BLaER1 treated with 17β-estradiol and CSF1 and Interleukin-3, amounts not matched to agents 10 nM and 100 nM (cell line): ENCODE measurements at regions not wholly inside any gene's neighbourhood (a gene's known extent, or its start where the extent isn't known, plus 50 kb on each side); places are given as distances from the start of the nearest gene placed in this dataset.

Experiments
- H3K27ac ChIP-seq, 11 experiments: shearing (Covaris generic); formaldehyde crosslinking; 2 replicates each; pipeline ENCODE4 v1.8.1; 2022
- H3K27me3 ChIP-seq, 11 experiments: shearing (Covaris generic); formaldehyde crosslinking; 2 replicates each; pipeline ENCODE4 v1.8.1; 2022
- H3K36me3 ChIP-seq, 11 experiments: shearing (Covaris generic); formaldehyde crosslinking; 2 replicates each; pipeline ENCODE4 v1.8.1; 2022
- H3K4me1 ChIP-seq, 10 experiments: shearing (Covaris generic); formaldehyde crosslinking; 2 replicates each; pipeline ENCODE4 v1.8.1; 2022
- H3K4me2 ChIP-seq, 11 experiments: shearing (Covaris generic); formaldehyde crosslinking; 2 replicates each; pipeline ENCODE4 v1.8.1; 2022
- H3K4me3 ChIP-seq, 10 experiments: shearing (Covaris generic); formaldehyde crosslinking; 2 replicates each; pipeline ENCODE4 v1.8.1; 2022
- H3K9ac ChIP-seq, 11 experiments: shearing (Covaris generic); formaldehyde crosslinking; 2 replicates each; pipeline ENCODE4 v1.8.1; 2022
- H3K9me3 ChIP-seq, 11 experiments: shearing (Covaris generic); formaldehyde crosslinking; replicated peaks in 1 of 11; 2 replicates each; pipeline ENCODE4 v1.8.1; 2022
- H4K20me1 ChIP-seq, 11 experiments: shearing (Covaris generic); formaldehyde crosslinking; 2 replicates each; pipeline ENCODE4 v1.8.1; 2022
- Cebpa-rat ChIP-seq, 11 experiments: shearing (Covaris generic); IDR thresholded peaks; 2 replicates each; pipeline ENCODE4 v1.8.1; 2022

DNA sequence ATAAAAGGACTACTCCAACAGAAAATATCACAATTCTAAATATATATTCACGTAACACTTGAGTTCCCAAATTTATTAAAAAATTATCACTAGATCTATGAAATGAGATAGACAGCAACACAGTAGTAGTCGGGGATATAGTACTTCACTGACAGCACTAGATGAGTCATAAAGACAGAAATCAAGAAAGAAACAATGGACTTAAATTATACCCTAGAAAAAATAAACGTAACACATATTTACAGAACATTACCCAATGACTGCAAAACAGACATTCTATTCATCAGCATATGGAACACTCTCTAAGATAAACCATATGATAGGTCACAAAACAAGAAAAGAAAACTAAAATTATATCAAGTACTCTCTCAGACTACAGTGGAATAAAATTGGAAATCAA is 429.4 kb downstream of the MBD2 start:
- Histone ChIP-seq H3K9me3 (no peaks in the 10 kb centered on the region), H3K4me3 (no peak overlapping the region), H3K36me3 (no peaks in the 10 kb centered on the region), H3K4me2 (no peak overlapping the region), H3K27me3 (no peaks in the 10 kb centered on the region), H3K27ac (no peak overlapping the region), H3K9ac (no peak overlapping the region), H3K4me1 (peaks cover 0 to 10% (median 0%) of the 10 kb centered on the region in 10 experiments; a peak in 5 of 20 replicates), H4K20me1 (no peaks in the 10 kb centered on the region)
- no peak for TF ChIP-seq Cebpa-rat (IDR thresholded peaks at IDR 0.05)

DNA sequence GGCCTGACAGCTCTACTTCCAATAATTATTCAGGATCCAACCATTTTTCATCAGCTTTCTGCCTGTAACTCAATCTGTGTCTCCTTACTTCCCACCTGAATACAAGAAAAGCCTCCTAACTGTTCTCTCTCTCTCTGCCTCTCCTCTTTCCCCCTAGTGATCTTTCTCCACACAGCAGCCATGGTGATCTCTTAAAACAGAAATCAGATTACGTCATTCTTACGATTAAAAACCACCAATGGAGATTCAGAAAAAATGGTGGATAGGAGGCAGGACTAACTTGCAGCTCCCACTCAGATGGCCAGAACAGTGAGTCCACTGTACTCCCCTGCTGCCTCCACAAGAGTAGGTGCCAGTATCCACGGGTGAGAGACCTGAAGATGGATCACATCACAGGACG is 431.7 kb downstream of the MBD2 start:
- no peaks in the 10 kb centered on the region for H3K27me3 ChIP-seq

DNA sequence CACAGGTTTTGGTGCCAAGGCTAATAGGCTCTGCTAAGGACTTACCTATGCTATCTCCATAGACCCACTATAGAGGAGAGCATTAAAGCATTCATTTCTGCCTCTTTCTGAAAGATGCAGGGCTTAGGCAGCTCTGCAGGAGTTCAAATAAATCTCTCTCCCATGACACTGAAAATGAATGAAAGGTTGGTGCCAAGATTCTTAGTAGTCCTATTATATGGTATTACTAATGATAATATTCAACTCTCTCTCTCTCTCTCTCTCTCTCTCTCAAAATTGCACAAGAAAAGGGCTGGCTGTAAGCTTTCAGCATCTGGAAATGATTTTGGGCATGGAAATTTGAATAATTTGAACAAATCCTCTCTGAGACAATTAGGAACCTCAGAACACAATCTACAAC is 433.7 kb downstream of the MBD2 start:
- no peaks in the 10 kb centered on the region for H4K20me1 ChIP-seq
- H3K4me1 ChIP-seq = peaks cover 0 to 1% (median 0%) of the 10 kb centered on the region in 10 experiments; a peak in 3 of 20 replicates
- no peaks in the 10 kb centered on the region for H3K27me3 ChIP-seq
- no peaks in the 10 kb centered on the region for H3K9me3 ChIP-seq
- no peak overlapping the region for H3K4me3 ChIP-seq
- H3K27ac ChIP-seq = no peak overlapping the region
- H3K9ac ChIP-seq = no peak overlapping the region
- TF ChIP-seq Cebpa-rat (IDR thresholded peaks at IDR 0.05) = no peak
- no peak overlapping the region for H3K4me2 ChIP-seq
- H3K36me3 ChIP-seq = no peaks in the 10 kb centered on the region

More for the DNA sequence above, 431.7 kb downstream of the MBD2 start:
- Histone ChIP-seq H3K9me3 (no peaks in the 10 kb centered on the region), H4K20me1 (no peaks in the 10 kb centered on the region), H3K4me1 (peaks cover 0 to 10% (median 0%) of the 10 kb centered on the region in 10 experiments; a peak in 5 of 20 replicates), H3K27ac (no peak overlapping the region), H3K4me3 (no peak overlapping the region), H3K36me3 (no peaks in the 10 kb centered on the region), H3K9ac (no peak overlapping the region), H3K4me2 (no peak overlapping the region)
- TF ChIP-seq Cebpa-rat (IDR thresholded peaks at IDR 0.05) = no peak

GRCh38 chr18:53789376-53790247 is 434.9 kb downstream of the MBD2 start:
- Histone ChIP-seq H3K9ac (no peak overlapping the region), H3K4me1 (no peaks in the 10 kb centered on the region), H3K36me3 (no peaks in the 10 kb centered on the region), H3K4me2 (no peak overlapping the region), H4K20me1 (no peaks in the 10 kb centered on the region), H3K27me3 (no peaks in the 10 kb centered on the region), H3K4me3 (no peak overlapping the region), H3K27ac (no peak overlapping the region), H3K9me3 (no peaks in the 10 kb centered on the region)
- TF ChIP-seq Cebpa-rat (IDR thresholded peaks at IDR 0.05) = no peak

- no peaks in the 10 kb centered on the region for H3K27me3 ChIP-seq
- H3K9ac ChIP-seq = no peak overlapping the region
- no peaks in the 10 kb centered on the region for H4K20me1 ChIP-seq
- no peak for TF ChIP-seq Cebpa-rat (IDR thresholded peaks at IDR 0.05)
- H3K4me1 ChIP-seq = no peaks in the 10 kb centered on the region
- H3K36me3 ChIP-seq = no peaks in the 10 kb centered on the region
- H3K4me3 ChIP-seq = no peak overlapping the region
- no peak overlapping the region for H3K27ac ChIP-seq
- no peaks in the 10 kb centered on the region for H3K9me3 ChIP-seq
- H3K4me2 ChIP-seq = no peak overlapping the region
These were observed 438.7 kb downstream of the MBD2 start for GRCh38 chr18:53785811-53786210.

GRCh38 chr18:53784253-53784652 is 440.2 kb downstream of the MBD2 start:
- H3K27ac ChIP-seq = no peak overlapping the region
- no peaks in the 10 kb centered on the region for H3K9me3 ChIP-seq
- TF ChIP-seq Cebpa-rat (IDR thresholded peaks at IDR 0.05) = no peak
- H3K27me3 ChIP-seq = no peaks in the 10 kb centered on the region
- no peaks in the 10 kb centered on the region for H3K36me3 ChIP-seq
- no peak overlapping the region for H3K9ac ChIP-seq
- no peak overlapping the region for H3K4me2 ChIP-seq
- no peak overlapping the region for H3K4me3 ChIP-seq
- H4K20me1 ChIP-seq = no peaks in the 10 kb centered on the region
- no peaks in the 10 kb centered on the region for H3K4me1 ChIP-seq

DNA sequence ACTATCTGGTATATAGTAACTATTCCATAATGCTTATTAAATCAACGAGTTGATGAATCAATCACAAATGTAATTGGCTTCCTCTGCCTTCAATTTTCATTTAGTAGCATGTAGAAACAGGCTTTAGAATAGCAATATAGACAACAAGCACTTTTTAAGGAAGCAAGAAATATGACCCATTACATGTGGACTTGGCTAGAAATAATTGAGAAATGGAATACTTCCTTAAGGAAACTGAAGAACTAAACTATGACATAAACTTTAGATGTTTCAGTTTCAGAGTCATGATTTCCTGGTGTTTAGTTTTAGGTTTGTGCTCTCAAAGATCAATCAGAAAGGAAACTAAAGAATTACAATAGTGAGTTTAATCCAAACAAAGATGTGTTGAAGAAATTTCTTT is 443.8 kb downstream of the MBD2 start:
- Histone ChIP-seq H3K4me3 (no peak overlapping the region), H3K27me3 (no peaks in the 10 kb centered on the region), H3K4me1 (no peaks in the 10 kb centered on the region), H3K4me2 (no peak overlapping the region), H3K27ac (no peak overlapping the region), H4K20me1 (no peaks in the 10 kb centered on the region), H3K36me3 (no peaks in the 10 kb centered on the region), H3K9ac (no peak overlapping the region), H3K9me3 (no peaks in the 10 kb centered on the region)
- no peak for TF ChIP-seq Cebpa-rat (IDR thresholded peaks at IDR 0.05)

- no peak overlapping the region for H3K9ac ChIP-seq
- no peak overlapping the region for H3K27ac ChIP-seq
- no peak overlapping the region for H3K4me3 ChIP-seq
- TF ChIP-seq Cebpa-rat (IDR thresholded peaks at IDR 0.05) = no peak
- H3K4me2 ChIP-seq = no peak overlapping the region
- H3K36me3 ChIP-seq = no peaks in the 10 kb centered on the region
- H3K27me3 ChIP-seq = no peaks in the 10 kb centered on the region
- H4K20me1 ChIP-seq = no peaks in the 10 kb centered on the region
- no peaks in the 10 kb centered on the region for H3K4me1 ChIP-seq
- H3K9me3 ChIP-seq = peaks cover 0 to 7% (median 0%) of the 10 kb centered on the region in 11 experiments; a peak in 2 of 22 replicates
These were observed 452.2 kb downstream of the MBD2 start for GRCh38 chr18:53772293-53772692.

GRCh38 chr18:53771664-53772063 is 452.8 kb downstream of the MBD2 start:
- Histone ChIP-seq H3K27ac (no peak overlapping the region), H3K27me3 (no peaks in the 10 kb centered on the region), H3K9me3 (peaks cover 0 to 8% (median 0%) of the 10 kb centered on the region in 11 experiments; a peak in 3 of 22 replicates), H3K9ac (no peak overlapping the region), H4K20me1 (no peaks in the 10 kb centered on the region), H3K4me1 (no peaks in the 10 kb centered on the region), H3K4me2 (no peak overlapping the region), H3K36me3 (no peaks in the 10 kb centered on the region), H3K4me3 (no peak overlapping the region)
- no peak for TF ChIP-seq Cebpa-rat (IDR thresholded peaks at IDR 0.05)

DNA sequence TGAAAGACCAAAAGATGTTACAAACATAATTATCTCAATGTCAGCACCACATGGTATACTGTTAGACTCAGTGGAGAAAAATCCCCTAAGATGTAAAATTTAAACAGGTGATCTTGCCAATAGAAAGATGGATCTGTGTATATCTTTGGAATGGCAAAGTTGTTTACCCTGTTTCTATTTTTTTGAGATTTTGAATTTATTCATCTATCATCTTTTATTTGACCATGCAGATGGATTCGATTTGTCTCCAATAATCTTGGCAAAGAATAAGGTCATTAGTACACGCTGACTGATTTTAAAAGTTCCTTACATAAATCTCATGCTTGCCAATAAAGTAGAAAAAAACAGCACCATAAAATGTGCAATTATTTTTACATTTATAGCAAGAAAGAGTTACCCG is 459.3 kb downstream of the MBD2 start:
- Histone ChIP-seq H4K20me1 (no peaks in the 10 kb centered on the region), H3K4me1 (no peaks in the 10 kb centered on the region), H3K9me3 (peaks cover 0 to 8% (median 0%) of the 10 kb centered on the region in 11 experiments; a peak in 3 of 22 replicates), H3K4me2 (no peak overlapping the region), H3K36me3 (no peaks in the 10 kb centered on the region), H3K27me3 (no peaks in the 10 kb centered on the region), H3K4me3 (no peak overlapping the region), H3K9ac (no peak overlapping the region), H3K27ac (no peak overlapping the region)
- TF ChIP-seq Cebpa-rat (IDR thresholded peaks at IDR 0.05) = no peak
